ENCODE measurements at regions not wholly inside any gene's neighbourhood (a gene's known extent, or its start where the extent isn't known, plus 50 kb on each side); places are given as distances from the start of the nearest gene placed in this dataset.
A peak's percentile ranks its signal among the peaks of the same experiment; 100 is the strongest.
"Not testable (repeated sequence)": the region's sequence is repeated elsewhere in the genome, so short reads cannot be mapped to it uniquely, and the experiment has no call there.

GRCh38 chr6:10174761-10175160 lies 240.1 kb downstream of the TFAP2A start:
- DNase-seq = no peak

- DNase-seq = no peak
Observed at GRCh38 chr6:10174056-10174455, 240.8 kb downstream of the TFAP2A start.

GRCh38 chr6:10171706-10172105 lies 243.2 kb downstream of the TFAP2A start:
- not testable (repeated sequence) for DNase-seq

GRCh38 chr6:10170816-10171215 lies 244.1 kb downstream of the TFAP2A start:
- no peak for DNase-seq

GRCh38 chr6:10166031-10166430 lies 248.8 kb downstream of the TFAP2A start:
- no peak for DNase-seq

- DNase-seq = peak in 1 of 2 experiments; percentile 26
Observed at GRCh38 chr6:10163203-10163962, 251.5 kb downstream of the TFAP2A start.

GRCh38 chr6:10156875-10157274 lies 258.0 kb downstream of the TFAP2A start:
- no peak for DNase-seq

- no peak for DNase-seq
Observed at GRCh38 chr6:10154251-10154650, 260.6 kb downstream of the TFAP2A start.

GRCh38 chr6:10151144-10151915 lies 263.5 kb downstream of the TFAP2A start:
- no peak for DNase-seq

GRCh38 chr6:10149603-10150002 lies 265.3 kb downstream of the TFAP2A start:
- no peak for DNase-seq

GRCh38 chr6:10146715-10147451 lies 268.0 kb downstream of the TFAP2A start:
- peak; percentile 19 to 48 for DNase-seq

GRCh38 chr6:10144772-10145171 lies 270.1 kb downstream of the TFAP2A start:
- DNase-seq = no peak

GRCh38 chr6:10141746-10142443 lies 273.0 kb downstream of the TFAP2A start:
- DNase-seq = no peak

GRCh38 chr6:10140824-10141223 lies 274.1 kb downstream of the TFAP2A start:
- peak in 1 of 2 experiments; percentile 22 for DNase-seq

- no peak for DNase-seq
Observed at GRCh38 chr6:10140136-10140535, 274.7 kb downstream of the TFAP2A start.

GRCh38 chr6:10138917-10139316 lies 276.0 kb downstream of the TFAP2A start:
- DNase-seq = no peak

- no peak for DNase-seq
Observed at GRCh38 chr6:10136636-10137035, 278.2 kb downstream of the TFAP2A start.

GRCh38 chr6:10134185-10134584 lies 280.7 kb downstream of the TFAP2A start:
- DNase-seq = peak; percentile 60 to 63

- no peak for DNase-seq
Observed at GRCh38 chr6:10128721-10129120, 286.2 kb downstream of the TFAP2A start.

GRCh38 chr6:10122164-10122563 lies 292.7 kb downstream of the TFAP2A start:
- DNase-seq = no peak

- DNase-seq = no peak
Observed at GRCh38 chr6:10112871-10113549, 301.9 kb downstream of the TFAP2A start.

- no peak for DNase-seq
Observed at GRCh38 chr6:10111975-10112374, 302.9 kb downstream of the TFAP2A start.
